Adrenal gland (tissue), 9 donors: ENCODE measurements at regions not wholly inside any gene's neighbourhood (a gene's known extent, or its start where the extent isn't known, plus 50 kb on each side); places are given as distances from the start of the nearest gene placed in this dataset.

Experiments used
- DNase-seq, 7 donors: peaks; one replicate each; pipeline ENCODE4 v3.0.0-alpha.2; 2019 to 2020
- H3K27ac ChIP-seq, 5 donors: fragments of 200-600 bp; sonication (generic) in 4 of 5; 1 replicate in 3 of 5; 2 replicates in 2 of 5; pipeline versions ENCODE4 v1.5.1 to v1.8.0; 2016 to 2020; ENCODE audit warnings: mild to moderate bottlenecking in 1 of 5
- H3K27me3 ChIP-seq: fragments of 200-600 bp; 2 replicates; pipeline ENCODE4 v1.8.0; 2021
- H3K36me3 ChIP-seq, 2 donors: fragments of 200-600 bp; replicated peaks in 1 of 2; 1 replicate in 1 of 2; 2 replicates in 1 of 2; pipeline versions ENCODE4 v1.5.1 to v1.8.0; 2018 to 2022
- H3K4me1 ChIP-seq, 2 donors: fragments of 200-600 bp; replicated peaks in 1 of 2; 1 replicate in 1 of 2; 2 replicates in 1 of 2; pipeline versions ENCODE4 v1.5.1 to v1.8.0; 2018 to 2021
- H3K4me3 ChIP-seq, 4 donors: fragments of 200-600 bp; sonication (generic) in 3 of 4; one replicate each; pipeline ENCODE4 v1.5.1; 2016 to 2018
- H3K9me3 ChIP-seq, 3 donors: fragments of 200-600 bp; sonication (generic) in 1 of 3; replicated peaks in 1 of 3; 1 replicate in 2 of 3; 2 replicates in 1 of 3; pipeline versions ENCODE4 v1.5.1 to v1.8.0; 2016 to 2021
- CTCF ChIP-seq, 6 experiments: fragments of 450-650 bp in 4 of 6; fragments of 200-600 bp in 2 of 6; sonication (generic) in 1 of 6; IDR thresholded peaks; 1 replicate in 5 of 6; 2 replicates in 1 of 6; pipeline versions ENCODE4 v1.5.1 to v1.8.0; 2016 to 2021; ENCODE audit warnings: antibody characterized with exemption in 6 of 6, mild to moderate bottlenecking in 2 of 6, moderate library complexity in 1 of 6
- POLR2A ChIP-seq, 2 donors: fragments of 450-650 bp; IDR thresholded peaks; one replicate each; pipeline ENCODE4 v1.6.1; 2017; ENCODE audit warnings: antibody characterized with exemption in 2 of 2, mild to moderate bottlenecking in 2 of 2, moderate library complexity in 1 of 2
- WGBS, 4 donors: extraction: QIAGEN DNeasy Blood & Tissue Kit in 2 of 4; methylation state at CpG; one replicate each; pipeline versions ENCODE4 v1.1.5 to v1.1.7; 2013 to 2017; 5-methylcytosine and 5-hydroxymethylcytosine counted together
- intact Hi-C, 2 donors: fragments of 100-400 bp; cut with DNase I; formaldehyde crosslinking; loops; one replicate each; pipeline versions ENCODE4 v1.14.1 to v1.15.0; 2022 to 2023
- donor health status: healthy with polysubstance abuse.
- donor health status: Bipolar disorder and iron deficiency.
- donor health status: DM: yes; HTN: yes; CAD: no.
- donor health status: DM: no; HTN: no; CAD: no.
- donor health status: DM: no; HTN: no; CAD: no.

GRCh38 chr5:135648116-135648515 lies 69.3 kb upstream of the CXCL14 start:
- H3K9me3 ChIP-seq = no peaks in the 10 kb centered on the region
- no peak overlapping the region for H3K4me3 ChIP-seq
- no peak for TF ChIP-seq CTCF (IDR thresholded peaks at IDR 0.05)
- no peak for TF ChIP-seq POLR2A (IDR thresholded peaks at IDR 0.05)
- DNase-seq = no peak
- 61 to 74% (median 70%) methylated on average over 2 of the region's 2 CpGs for WGBS, 4 donors
- no peaks in the 10 kb centered on the region for H3K4me1 ChIP-seq
- no peaks in the 10 kb centered on the region for H3K36me3 ChIP-seq
- no peaks in the 10 kb centered on the region for H3K27me3 ChIP-seq
- H3K27ac ChIP-seq = no peak overlapping the region
- intact Hi-C loops = no loop called here

GRCh38 chr5:135645336-135646180 lies 66.8 kb upstream of the CXCL14 start:
- WGBS, 4 donors = 70 to 80% (median 77%) methylated on average over 7 to 8 of the region's 8 CpGs
- no peaks in the 10 kb centered on the region for H3K36me3 ChIP-seq
- DNase-seq = no peak
- H3K4me3 ChIP-seq = no peak overlapping the region
- H3K4me1 ChIP-seq = no peaks in the 10 kb centered on the region
- TF ChIP-seq CTCF (IDR thresholded peaks at IDR 0.05) = no peak
- no peak for TF ChIP-seq POLR2A (IDR thresholded peaks at IDR 0.05)
- no peaks in the 10 kb centered on the region for H3K27me3 ChIP-seq
- H3K27ac ChIP-seq = no peak overlapping the region
- H3K9me3 ChIP-seq = no peaks in the 10 kb centered on the region
- intact Hi-C loops = no loop called here

- DNase-seq = no peak
- intact Hi-C loops = no loop called here
- H3K4me1 ChIP-seq = no peaks in the 10 kb centered on the region
- TF ChIP-seq CTCF (IDR thresholded peaks at IDR 0.05) = no peak
- TF ChIP-seq POLR2A (IDR thresholded peaks at IDR 0.05) = no peak
- H3K4me3 ChIP-seq = no peak overlapping the region
- H3K27ac ChIP-seq = no peak overlapping the region
- H3K9me3 ChIP-seq = no peaks in the 10 kb centered on the region
- no peaks in the 10 kb centered on the region for H3K27me3 ChIP-seq
- no peaks in the 10 kb centered on the region for H3K36me3 ChIP-seq
- 81 to 92% (median 88%) methylated on average over 6 of the region's 6 CpGs for WGBS, 4 donors
Observed at GRCh38 chr5:135644816-135645215, 66.0 kb upstream of the CXCL14 start.

GRCh38 chr5:135643881-135644766 lies 65.3 kb upstream of the CXCL14 start:
- intact Hi-C loops = no loop called here
- no peaks in the 10 kb centered on the region for H3K9me3 ChIP-seq
- H3K27me3 ChIP-seq = no peaks in the 10 kb centered on the region
- no peak overlapping the region for H3K4me3 ChIP-seq
- TF ChIP-seq CTCF (IDR thresholded peaks at IDR 0.05) = no peak
- H3K36me3 ChIP-seq = no peaks in the 10 kb centered on the region
- H3K4me1 ChIP-seq = no peaks in the 10 kb centered on the region
- DNase-seq = no peak
- 45 to 61% (median 53%) methylated on average over 4 of the region's 4 CpGs for WGBS, 4 donors
- no peak overlapping the region for H3K27ac ChIP-seq
